HG03442 (cell line): ENCODE measurements at regions not wholly inside any gene's neighbourhood (a gene's known extent, or its start where the extent isn't known, plus 50 kb on each side); places are given as distances from the start of the nearest gene placed in this dataset.
"Not testable (repeated sequence)": the region's sequence is repeated elsewhere in the genome, so short reads cannot be mapped to it uniquely, and the experiment has no call there.

Experiments
- ATAC-seq: cut with Tn5 transposase; IDR thresholded peaks from one replicate; pipeline ENCODE4 v1.9.1; 2021; ENCODE audit warnings: mild to moderate bottlenecking, moderate library complexity; ENCODE audit not compliant: unreplicated experiment

- ATAC-seq = no peak
Observed at GRCh38 chr2:126952216-126952615, 53.5 kb downstream of the TEX51 start.

- ATAC-seq = no peak
Observed at GRCh38 chr2:126953483-126953882, 54.8 kb downstream of the TEX51 start.

- ATAC-seq = no peak
Observed at GRCh38 chr2:126954831-126955230, 56.1 kb downstream of the TEX51 start.

- not testable (repeated sequence) for ATAC-seq
Observed at GRCh38 chr2:126956773-126957172, 58.1 kb downstream of the TEX51 start.

- ATAC-seq = no peak
Observed at GRCh38 chr2:126963390-126963789, 64.7 kb downstream of the TEX51 start.

- ATAC-seq = no peak
Observed at GRCh38 chr2:126966601-126967000, 67.9 kb downstream of the TEX51 start.

- no peak for ATAC-seq
Observed at GRCh38 chr2:126970583-126970982, 71.9 kb downstream of the TEX51 start.

- no peak for ATAC-seq
Observed at GRCh38 chr2:126971162-126971480, 72.4 kb downstream of the TEX51 start.

- ATAC-seq = peak; percentile 92
Observed at GRCh38 chr2:126971481-126972278, 73.0 kb downstream of the TEX51 start.

- ATAC-seq = no peak
Observed at GRCh38 chr2:126972279-126972626, 73.6 kb downstream of the TEX51 start.

- no peak for ATAC-seq
Observed at GRCh38 chr2:126973745-126974144, 75.1 kb downstream of the TEX51 start.

- no peak for ATAC-seq
Observed at GRCh38 chr2:126975671-126976655, 77.3 kb downstream of the TEX51 start.

GRCh38 chr2:126976721-126977328 lies 78.1 kb downstream of the TEX51 start:
- no peak for ATAC-seq

- no peak for ATAC-seq
Observed at GRCh38 chr2:126978333-126978732, 79.6 kb downstream of the TEX51 start.

- no peak for ATAC-seq
Observed at GRCh38 chr2:126979039-126980003, 80.6 kb downstream of the TEX51 start.

GRCh38 chr2:126981476-126981875 lies 82.8 kb downstream of the TEX51 start:
- ATAC-seq = no peak

- no peak for ATAC-seq
Observed at GRCh38 chr2:126982935-126983334, 84.2 kb downstream of the TEX51 start.

GRCh38 chr2:126986631-126987187 lies 88.0 kb downstream of the TEX51 start:
- no peak for ATAC-seq

- no peak for ATAC-seq
Observed at GRCh38 chr2:126988482-126988881, 89.8 kb downstream of the TEX51 start.

- ATAC-seq = not testable (repeated sequence)
Observed at GRCh38 chr2:126989064-126989463, 90.4 kb downstream of the TEX51 start.
